ENCODE measurements at regions not wholly inside any gene's neighbourhood (a gene's known extent, or its start where the extent isn't known, plus 50 kb on each side); places are given as distances from the start of the nearest gene placed in this dataset.

- Histone ChIP-seq H3K4me2 (ENCODE audit: low read length) (no peak overlapping the region), H3F3A (ENCODE audit: insufficient read depth, low read length) (no peaks in the 10 kb centered on the region), H3K9me3 (ENCODE audit: low read length) (no peaks in the 10 kb centered on the region), H3K4me1 (ENCODE audit: insufficient read depth, low read length, severe bottlenecking) (peaks cover 6% of the 10 kb centered on the region), H4K20me1 (ENCODE audit: insufficient read depth, low read length) (no peaks in the 10 kb centered on the region), H3K27ac (ENCODE audit: low read depth, low read length, poor library complexity, severe bottlenecking) (no peak overlapping the region), H3K36me3 (ENCODE audit: insufficient read depth, low read length) (no peaks in the 10 kb centered on the region), H3K27me3 (ENCODE audit: insufficient read depth, low read length) (no peaks in the 10 kb centered on the region), H3K79me2 (ENCODE audit: insufficient read depth, low read length) (no peaks in the 10 kb centered on the region), H2AFZ (ENCODE audit: low read length) (no peak overlapping the region), H3K4me3 (ENCODE audit: low read depth, low read length, poor library complexity, severe bottlenecking) (no peak overlapping the region), H3K9ac (ENCODE audit: low read length) (no peak overlapping the region), H3K9me2 (ENCODE audit: low read depth, low read length) (no peaks in the 10 kb centered on the region)
- no peak for TF ChIP-seq CTCF (IDR thresholded peaks at IDR 0.05; ENCODE audit: low read length)
- no peak for TF ChIP-seq EZH2 (IDR thresholded peaks at IDR 0.05; ENCODE audit: borderline replicate concordance, low read length)
These were observed 292.0 kb upstream of the CCL2 start for GRCh38 chr17:33962857-33963655.

- Histone ChIP-seq H3K27ac (ENCODE audit: low read depth, low read length, poor library complexity, severe bottlenecking) (no peak overlapping the region), H3K79me2 (ENCODE audit: insufficient read depth, low read length) (no peaks in the 10 kb centered on the region), H3F3A (ENCODE audit: insufficient read depth, low read length) (no peaks in the 10 kb centered on the region), H3K27me3 (ENCODE audit: insufficient read depth, low read length) (no peaks in the 10 kb centered on the region), H3K9ac (ENCODE audit: low read length) (no peak overlapping the region), H2AFZ (ENCODE audit: low read length) (peak overlapping the region; percentile 61; the same call in 1 of the 2 replicates), H3K36me3 (ENCODE audit: insufficient read depth, low read length) (no peaks in the 10 kb centered on the region), H3K9me3 (ENCODE audit: low read length) (no peaks in the 10 kb centered on the region), H3K4me3 (ENCODE audit: low read depth, low read length, poor library complexity, severe bottlenecking) (no peak overlapping the region), H3K4me1 (ENCODE audit: insufficient read depth, low read length, severe bottlenecking) (peaks cover 6% of the 10 kb centered on the region), H3K4me2 (ENCODE audit: low read length) (peak overlapping the region; percentile 55), H4K20me1 (ENCODE audit: insufficient read depth, low read length) (no peaks in the 10 kb centered on the region), H3K9me2 (ENCODE audit: low read depth, low read length) (no peaks in the 10 kb centered on the region)
- TF ChIP-seq CTCF (IDR thresholded peaks at IDR 0.05; ENCODE audit: low read length) (peak; percentile 37; the same call in 1 of the 2 replicates), EZH2 (IDR thresholded peaks at IDR 0.05; ENCODE audit: borderline replicate concordance, low read length) (no peak)
These were observed 290.6 kb upstream of the CCL2 start for GRCh38 chr17:33964344-33964979.

- H3K27ac ChIP-seq (ENCODE audit: low read depth, low read length, poor library complexity, severe bottlenecking) = no peak overlapping the region
- no peaks in the 10 kb centered on the region for H3F3A ChIP-seq (ENCODE audit: insufficient read depth, low read length)
- no peaks in the 10 kb centered on the region for H3K79me2 ChIP-seq (ENCODE audit: insufficient read depth, low read length)
- no peaks in the 10 kb centered on the region for H4K20me1 ChIP-seq (ENCODE audit: insufficient read depth, low read length)
- no peaks in the 10 kb centered on the region for H3K9me3 ChIP-seq (ENCODE audit: low read length)
- no peak overlapping the region for H2AFZ ChIP-seq (ENCODE audit: low read length)
- H3K36me3 ChIP-seq (ENCODE audit: insufficient read depth, low read length) = no peaks in the 10 kb centered on the region
- H3K4me2 ChIP-seq (ENCODE audit: low read length) = no peak overlapping the region
- no peaks in the 10 kb centered on the region for H3K27me3 ChIP-seq (ENCODE audit: insufficient read depth, low read length)
- H3K9me2 ChIP-seq (ENCODE audit: low read depth, low read length) = no peaks in the 10 kb centered on the region
- peaks cover 6% of the 10 kb centered on the region for H3K4me1 ChIP-seq (ENCODE audit: insufficient read depth, low read length, severe bottlenecking)
- no peak overlapping the region for H3K9ac ChIP-seq (ENCODE audit: low read length)
- no peak overlapping the region for H3K4me3 ChIP-seq (ENCODE audit: low read depth, low read length, poor library complexity, severe bottlenecking)
- TF ChIP-seq CTCF (IDR thresholded peaks at IDR 0.05; ENCODE audit: low read length) (no peak), EZH2 (IDR thresholded peaks at IDR 0.05; ENCODE audit: borderline replicate concordance, low read length) (no peak)
These were observed 288.6 kb upstream of the CCL2 start for GRCh38 chr17:33966410-33967059.
